ENCODE measurements at regions not wholly inside any gene's neighbourhood (a gene's known extent, or its start where the extent isn't known, plus 50 kb on each side); places are given as distances from the start of the nearest gene placed in this dataset.
"Not testable (repeated sequence)": the region's sequence is repeated elsewhere in the genome, so short reads cannot be mapped to it uniquely, and the experiment has no call there.

GRCh38 chr7:89934101-89934500, 220.2 kb upstream of the STEAP1 start:
- no peak for DNase-seq

- DNase-seq: no peak
Observed at GRCh38 chr7:89943525-89944050, 210.7 kb upstream of the STEAP1 start.

- no peak for DNase-seq
Observed at GRCh38 chr7:89958525-89959068, 195.7 kb upstream of the STEAP1 start.

GRCh38 chr7:89966067-89966664, 188.1 kb upstream of the STEAP1 start:
- DNase-seq: no peak

GRCh38 chr7:89975577-89975976, 178.7 kb upstream of the STEAP1 start:
- no peak for DNase-seq

GRCh38 chr7:89987665-89988064, 166.6 kb upstream of the STEAP1 start:
- DNase-seq: no peak

- DNase-seq: no peak
Observed at GRCh38 chr7:89988074-89988473, 166.2 kb upstream of the STEAP1 start.

- DNase-seq: no peak
Observed at GRCh38 chr7:89989454-89989853, 164.8 kb upstream of the STEAP1 start.

- no peak for DNase-seq
Observed at GRCh38 chr7:89994483-89994882, 159.8 kb upstream of the STEAP1 start.

GRCh38 chr7:89998554-89998953, 155.7 kb upstream of the STEAP1 start:
- DNase-seq: no peak

- DNase-seq: no peak
Observed at GRCh38 chr7:90005836-90006235, 148.4 kb upstream of the STEAP1 start.

- DNase-seq: no peak
Observed at GRCh38 chr7:90007001-90007654, 147.1 kb upstream of the STEAP1 start.

GRCh38 chr7:90007831-90008230, 146.4 kb upstream of the STEAP1 start:
- no peak for DNase-seq

- DNase-seq: no peak
Observed at GRCh38 chr7:90022213-90022612, 132.1 kb upstream of the STEAP1 start.

GRCh38 chr7:90025771-90026170, 128.5 kb upstream of the STEAP1 start:
- DNase-seq: no peak

- DNase-seq: no peak
Observed at GRCh38 chr7:90033850-90034249, 120.4 kb upstream of the STEAP1 start.

- DNase-seq: no peak
Observed at GRCh38 chr7:90053094-90053493, 101.2 kb upstream of the STEAP1 start.

- no peak for DNase-seq
Observed at GRCh38 chr7:90061077-90061476, 93.2 kb upstream of the STEAP1 start.

- no peak for DNase-seq
Observed at GRCh38 chr7:90064370-90064769, 89.9 kb upstream of the STEAP1 start.

GRCh38 chr7:90067171-90067570, 87.1 kb upstream of the STEAP1 start:
- no peak for DNase-seq

- DNase-seq: not testable (repeated sequence)
Observed at GRCh38 chr7:90070238-90070637, 84.0 kb upstream of the STEAP1 start.

GRCh38 chr7:90078921-90079320, 75.3 kb upstream of the STEAP1 start:
- no peak for DNase-seq

GRCh38 chr7:90081621-90082020, 72.6 kb upstream of the STEAP1 start:
- no peak for DNase-seq

GRCh38 chr7:90092506-90092905, 61.8 kb upstream of the STEAP1 start:
- DNase-seq: no peak
